ENCODE measurements at regions not wholly inside any gene's neighbourhood (a gene's known extent, or its start where the extent isn't known, plus 50 kb on each side); places are given as distances from the start of the nearest gene placed in this dataset.

- no peak for DNase-seq (ENCODE audit: low spot score in 2 of 2)
- Histone ChIP-seq H3K4me1 (peaks cover 0 to 18% (median 11%) of the 10 kb centered on the region in 4 donors), H3K36me3 (no peaks in the 10 kb centered on the region), H3K27ac (no peak overlapping the region), H3K27me3 (no peaks in the 10 kb centered on the region), H3K9me3 (no peaks in the 10 kb centered on the region), H3K4me3 (no peak overlapping the region)
- 71 to 73% methylated on average over 16 to 20 of the region's 20 CpGs for WGBS, 2 donors
- TF ChIP-seq EP300 (IDR thresholded peaks at IDR 0.05) (no peak), POLR2A (IDR thresholded peaks at IDR 0.05) (no peak), CTCF (IDR thresholded peaks at IDR 0.05) (no peak)
Measured at GRCh38 chr16:85452364-85453193, 160.5 kb upstream of the GSE1 start.

GRCh38 chr16:85453194-85453678 is 159.9 kb upstream of the GSE1 start:
- no peaks in the 10 kb centered on the region for H3K36me3 ChIP-seq

DNA sequence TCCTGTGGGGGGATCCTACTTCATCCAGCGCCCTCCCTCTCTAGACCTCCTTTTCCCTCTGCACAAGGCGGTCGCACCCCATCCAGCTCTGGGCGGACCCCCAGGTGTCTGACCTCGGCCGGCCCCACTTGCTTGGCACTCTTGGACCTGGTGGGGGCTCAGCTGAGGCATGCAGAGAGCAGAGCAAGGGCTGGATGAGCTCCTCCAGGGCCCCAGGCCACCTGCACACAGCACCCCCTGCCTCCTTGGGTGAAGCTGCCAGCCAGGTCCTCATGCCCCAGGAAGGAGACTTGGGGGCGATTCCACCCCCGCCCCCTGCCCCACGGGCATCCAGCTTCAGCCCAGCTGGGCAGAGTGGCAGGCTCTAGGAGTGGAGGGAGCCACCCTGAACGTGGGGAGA is 159.4 kb upstream of the GSE1 start:
- no peaks in the 10 kb centered on the region for H3K9me3 ChIP-seq
- no peaks in the 10 kb centered on the region for H3K27me3 ChIP-seq
- H3K36me3 ChIP-seq: no peaks in the 10 kb centered on the region
- H3K4me1 ChIP-seq: peaks cover 0 to 9% (median 5%) of the 10 kb centered on the region in 4 donors
- H3K4me3 ChIP-seq: no peak overlapping the region
- TF ChIP-seq POLR2A (IDR thresholded peaks at IDR 0.05) (no peak), CTCF (IDR thresholded peaks at IDR 0.05) (no peak)
- 84 to 87% methylated on average over 10 of the region's 10 CpGs for WGBS, 2 donors
- DNase-seq (ENCODE audit: low spot score in 2 of 2): no peak
- H3K27ac ChIP-seq: no peak overlapping the region

More at GRCh38 chr16:85453194-85453678, 159.9 kb upstream of the GSE1 start:
- no peak overlapping the region for H3K27ac ChIP-seq
- WGBS, 2 donors: 81 to 90% methylated on average over 14 of the region's 14 CpGs
- H3K9me3 ChIP-seq: no peaks in the 10 kb centered on the region
- peaks cover 0 to 14% (median 9%) of the 10 kb centered on the region in 4 donors for H3K4me1 ChIP-seq
- no peak for TF ChIP-seq EP300 (IDR thresholded peaks at IDR 0.05)
- no peak for TF ChIP-seq CTCF (IDR thresholded peaks at IDR 0.05)
- TF ChIP-seq POLR2A (IDR thresholded peaks at IDR 0.05): no peak
- no peak for DNase-seq (ENCODE audit: low spot score in 2 of 2)
- no peak overlapping the region for H3K4me3 ChIP-seq
- H3K27me3 ChIP-seq: no peaks in the 10 kb centered on the region

GRCh38 chr16:85454171-85454872 is 158.8 kb upstream of the GSE1 start:
- Histone ChIP-seq H3K27ac (no peak overlapping the region), H3K4me1 (peaks cover 0 to 7% (median under 1%) of the 10 kb centered on the region in 4 donors), H3K9me3 (no peaks in the 10 kb centered on the region), H3K4me3 (no peak overlapping the region), H3K27me3 (no peaks in the 10 kb centered on the region), H3K36me3 (no peaks in the 10 kb centered on the region)
- DNase-seq (ENCODE audit: low spot score in 2 of 2): no peak
- TF ChIP-seq POLR2A (IDR thresholded peaks at IDR 0.05): no peak
- no peak for TF ChIP-seq CTCF (IDR thresholded peaks at IDR 0.05)
- no peak for TF ChIP-seq EP300 (IDR thresholded peaks at IDR 0.05)
- WGBS, 2 donors: 86 to 93% methylated on average over 15 to 22 of the region's 22 CpGs

- Histone ChIP-seq H3K36me3 (no peaks in the 10 kb centered on the region), H3K4me1 (peaks cover 0 to 16% (median 8%) of the 10 kb centered on the region in 4 donors), H3K4me3 (no peak overlapping the region), H3K9me3 (no peaks in the 10 kb centered on the region), H3K27ac (no peak overlapping the region), H3K27me3 (no peaks in the 10 kb centered on the region)
- 87 to 89% methylated on average over 12 of the region's 12 CpGs for WGBS, 2 donors
- TF ChIP-seq CTCF (IDR thresholded peaks at IDR 0.05) (no peak), EP300 (IDR thresholded peaks at IDR 0.05) (no peak), POLR2A (IDR thresholded peaks at IDR 0.05) (no peak)
- DNase-seq (ENCODE audit: low spot score in 2 of 2): no peak
Measured at GRCh38 chr16:85455534-85455933, 157.6 kb upstream of the GSE1 start.
